SH-SY5Y (cell line): ENCODE measurements at regions not wholly inside any gene's neighbourhood (a gene's known extent, or its start where the extent isn't known, plus 50 kb on each side); places are given as distances from the start of the nearest gene placed in this dataset.

Experiments used
- GATA2 ChIP-seq: IDR thresholded peaks from 2 replicates; pipeline ENCODE4 v1.6.1; 2011; ENCODE audit warnings: mild to moderate bottlenecking, low read depth, low read length
- GATA3 ChIP-seq: IDR thresholded peaks from 2 replicates; pipeline ENCODE4 v1.6.1; 2011; ENCODE audit warnings: low read depth, mild to moderate bottlenecking, low read length, moderate library complexity

DNA sequence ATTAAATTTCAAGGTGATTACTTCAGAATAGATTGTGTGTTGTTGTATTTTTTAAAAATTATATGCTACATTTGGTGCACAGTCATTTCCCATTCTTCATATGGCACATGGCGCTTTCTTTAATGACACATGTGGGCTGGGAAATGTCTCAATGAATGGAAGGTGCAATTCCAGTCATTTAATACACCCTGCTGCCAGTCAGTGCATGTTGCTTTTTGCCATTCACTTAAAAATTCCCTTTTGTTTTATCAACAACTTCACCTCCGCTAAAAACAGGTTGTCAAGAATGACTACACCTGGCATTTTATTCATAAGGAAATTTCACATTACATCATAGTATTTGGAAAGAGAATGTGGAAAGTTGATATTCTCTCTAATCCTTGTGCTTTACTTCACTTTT is 716.4 kb upstream of the ADAMTS5 start:
- TF ChIP-seq GATA2, result no peak
- no peak for TF ChIP-seq GATA3
